VCaP (cell line): ENCODE measurements at regions not wholly inside any gene's neighbourhood (a gene's known extent, or its start where the extent isn't known, plus 50 kb on each side); places are given as distances from the start of the nearest gene placed in this dataset.
A peak's percentile ranks its signal among the peaks of the same experiment; 100 is the strongest.

ENCODE experiments used
- H3K27ac ChIP-seq: fragments of 450-650 bp; 2 replicates; pipeline ENCODE4 v1.5.1; 2017
- TF ChIP-seq, protein P1 (sequence below): fragments of 450-650 bp; conservative IDR thresholded peaks from 2 replicates; pipeline ENCODE4 v1.5.1; 2017; ENCODE audit warnings: mild to moderate bottlenecking, moderate library complexity

DNA sequence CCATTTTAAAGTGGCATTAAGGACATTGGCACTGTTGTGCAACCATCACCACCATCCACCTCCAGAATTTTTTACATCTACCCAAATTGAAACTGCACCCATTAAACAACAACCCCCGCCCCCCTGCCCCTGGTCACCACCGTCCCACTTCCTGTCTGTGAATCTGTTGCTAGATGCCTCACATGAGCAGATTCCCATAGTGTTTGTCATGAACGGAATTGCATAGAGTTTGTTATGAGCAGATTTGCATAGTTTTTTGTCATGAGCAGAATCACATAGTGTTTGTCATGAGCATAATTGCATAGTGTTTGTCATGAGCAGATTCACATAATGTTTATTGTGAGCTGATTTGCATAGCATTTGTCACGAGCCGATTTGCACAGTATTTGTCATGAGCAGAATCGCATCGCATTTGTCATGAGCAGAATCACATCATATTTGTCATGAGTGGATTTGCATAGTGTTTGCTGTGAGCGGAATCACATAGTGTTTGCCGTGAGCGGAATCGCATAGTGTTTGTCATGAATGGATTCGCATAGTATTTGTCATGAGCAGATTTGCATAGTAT is 54.0 kb upstream of the GTF3A start:
- TF ChIP-seq, protein P1, sequence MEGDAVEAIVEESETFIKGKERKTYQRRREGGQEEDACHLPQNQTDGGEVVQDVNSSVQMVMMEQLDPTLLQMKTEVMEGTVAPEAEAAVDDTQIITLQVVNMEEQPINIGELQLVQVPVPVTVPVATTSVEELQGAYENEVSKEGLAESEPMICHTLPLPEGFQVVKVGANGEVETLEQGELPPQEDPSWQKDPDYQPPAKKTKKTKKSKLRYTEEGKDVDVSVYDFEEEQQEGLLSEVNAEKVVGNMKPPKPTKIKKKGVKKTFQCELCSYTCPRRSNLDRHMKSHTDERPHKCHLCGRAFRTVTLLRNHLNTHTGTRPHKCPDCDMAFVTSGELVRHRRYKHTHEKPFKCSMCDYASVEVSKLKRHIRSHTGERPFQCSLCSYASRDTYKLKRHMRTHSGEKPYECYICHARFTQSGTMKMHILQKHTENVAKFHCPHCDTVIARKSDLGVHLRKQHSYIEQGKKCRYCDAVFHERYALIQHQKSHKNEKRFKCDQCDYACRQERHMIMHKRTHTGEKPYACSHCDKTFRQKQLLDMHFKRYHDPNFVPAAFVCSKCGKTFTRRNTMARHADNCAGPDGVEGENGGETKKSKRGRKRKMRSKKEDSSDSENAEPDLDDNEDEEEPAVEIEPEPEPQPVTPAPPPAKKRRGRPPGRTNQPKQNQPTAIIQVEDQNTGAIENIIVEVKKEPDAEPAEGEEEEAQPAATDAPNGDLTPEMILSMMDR = no peak
- no peak overlapping the region for H3K27ac ChIP-seq

DNA sequence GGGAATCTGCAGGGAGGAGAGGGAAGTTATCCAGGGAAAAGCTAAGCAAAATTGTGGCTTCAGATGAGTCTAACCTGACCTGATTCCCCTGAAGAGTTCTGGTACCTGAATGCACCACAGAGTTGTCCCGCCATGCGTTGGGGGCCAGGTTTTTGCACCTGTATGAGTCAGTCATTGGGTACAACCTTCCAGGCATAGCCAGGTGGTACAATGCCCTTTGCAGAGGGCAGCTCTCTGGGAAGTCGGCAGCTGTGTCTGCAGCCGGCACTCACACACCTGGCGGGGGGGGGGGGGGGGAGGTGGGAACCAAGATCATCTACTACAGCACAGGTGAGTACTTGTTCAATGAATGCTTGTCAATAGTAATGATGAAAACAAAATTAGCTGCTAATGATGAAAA is 52.5 kb upstream of the GTF3A start:
- TF ChIP-seq, protein P1 = no peak
- H3K27ac ChIP-seq = no peak overlapping the region

DNA sequence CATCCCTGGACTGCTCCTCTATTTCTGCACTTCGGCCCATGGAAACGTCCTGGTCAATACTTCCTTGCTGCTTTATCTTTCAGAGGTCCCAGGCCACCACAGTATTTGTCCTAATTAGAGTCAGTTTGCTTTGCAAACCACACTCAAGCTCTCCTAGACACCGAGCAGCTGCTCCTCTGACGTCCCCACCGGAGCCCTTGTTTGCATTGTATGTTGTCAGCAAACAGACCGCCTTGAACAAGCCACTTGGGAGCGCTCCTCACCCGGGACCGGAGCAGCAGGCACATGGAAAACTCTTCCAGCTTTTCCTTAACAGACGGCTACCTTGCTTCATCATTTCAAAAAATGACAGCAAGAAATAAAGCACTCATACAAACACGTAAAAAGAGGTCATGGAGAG is 51.5 kb upstream of the GTF3A start:
- TF ChIP-seq, protein P1 = peak; percentile 36; the same call in 1 of the 2 replicates
- no peak overlapping the region for H3K27ac ChIP-seq

DNA sequence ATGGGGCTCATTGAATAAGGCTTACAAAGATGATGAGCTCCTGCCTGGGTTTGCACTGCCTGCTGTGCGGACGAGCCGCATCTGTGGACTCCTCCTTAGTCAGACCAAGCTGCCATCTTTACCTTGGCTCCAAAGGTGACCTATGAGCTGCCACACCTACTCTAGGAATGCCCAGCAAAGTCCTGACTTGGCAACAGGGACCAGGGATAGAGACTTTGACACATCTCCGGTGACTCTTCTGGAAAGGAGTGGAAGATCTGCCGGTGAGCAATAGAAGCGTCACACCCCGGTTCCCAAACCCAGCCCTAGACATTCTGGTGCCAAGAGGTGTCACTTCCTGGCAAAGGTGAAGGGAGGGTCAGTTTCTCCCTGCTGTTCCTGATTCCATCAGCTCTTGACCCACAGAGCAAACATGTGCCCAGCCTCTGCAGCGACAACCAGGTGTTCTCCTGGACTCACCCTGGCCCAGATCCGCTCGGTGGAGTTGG is 50.2 kb upstream of the GTF3A start:
- TF ChIP-seq, protein P1 = no peak
- no peak overlapping the region for H3K27ac ChIP-seq
